ENCODE measurements at regions not wholly inside any gene's neighbourhood (a gene's known extent, or its start where the extent isn't known, plus 50 kb on each side); places are given as distances from the start of the nearest gene placed in this dataset.

- Histone ChIP-seq H3K27ac (no peak overlapping the region), H3K4me3 (no peak overlapping the region), H3K4me1 (no peaks in the 10 kb centered on the region), H3K9me3 (no peaks in the 10 kb centered on the region), H3K27me3 (no peaks in the 10 kb centered on the region), H3K36me3 (no peaks in the 10 kb centered on the region)
- TF ChIP-seq POLR2A (IDR thresholded peaks at IDR 0.05): no peak
- no peak for TF ChIP-seq CTCF (IDR thresholded peaks at IDR 0.05)
- ATAC-seq (no peak), DNase-seq (no peak)
- WGBS (ENCODE audit: insufficient coverage, low coverage, low lambda C conversion rate, missing lambda C conversion rate): 31% methylated on average over 5 of the region's 6 CpGs
- intact Hi-C loops (cut with DNase I): no loop called here
Observed at GRCh38 chr19:29120466-29120865, 92.5 kb downstream of the UQCRFS1 start.

- DNase-seq: no peak
- Histone ChIP-seq H3K4me3 (no peak overlapping the region), H3K27ac (no peak overlapping the region), H3K9me3 (no peaks in the 10 kb centered on the region), H3K36me3 (no peaks in the 10 kb centered on the region), H3K4me1 (no peaks in the 10 kb centered on the region), H3K27me3 (no peaks in the 10 kb centered on the region)
- TF ChIP-seq POLR2A (IDR thresholded peaks at IDR 0.05) (no peak), CTCF (IDR thresholded peaks at IDR 0.05) (peak in 1 of 4 donors; percentile 5)
- intact Hi-C loops (cut with DNase I): no loop called here
- WGBS (ENCODE audit: insufficient coverage, low coverage, low lambda C conversion rate, missing lambda C conversion rate): 18% methylated on average over 6 of the region's 9 CpGs
- no peak for ATAC-seq
Observed at GRCh38 chr19:29119590-29119989, 93.4 kb downstream of the UQCRFS1 start.

GRCh38 chr19:29118389-29118788 is 94.6 kb downstream of the UQCRFS1 start:
- no peak for DNase-seq
- TF ChIP-seq CTCF (IDR thresholded peaks at IDR 0.05) (no peak), POLR2A (IDR thresholded peaks at IDR 0.05) (no peak)
- H3K9me3 ChIP-seq: no peaks in the 10 kb centered on the region
- no peak overlapping the region for H3K27ac ChIP-seq
- intact Hi-C loops (cut with DNase I): no loop called here
- H3K4me3 ChIP-seq: no peak overlapping the region
- H3K36me3 ChIP-seq: no peaks in the 10 kb centered on the region
- whole genome bisulfite sequencing (ENCODE audit: insufficient coverage, low coverage, low lambda C conversion rate, missing lambda C conversion rate): 20% methylated on average over 3 of the region's 3 CpGs
- ATAC-seq: no peak
- no peaks in the 10 kb centered on the region for H3K4me1 ChIP-seq
- no peaks in the 10 kb centered on the region for H3K27me3 ChIP-seq

- no peaks in the 10 kb centered on the region for H3K36me3 ChIP-seq
- ATAC-seq: no peak
- intact Hi-C loops (cut with DNase I): no loop called here
- no peak for DNase-seq
- WGBS (ENCODE audit: insufficient coverage, low coverage, low lambda C conversion rate, missing lambda C conversion rate): 11% methylated on average over 4 of the region's 7 CpGs
- H3K4me3 ChIP-seq: no peak overlapping the region
- H3K27ac ChIP-seq: no peak overlapping the region
- TF ChIP-seq POLR2A (IDR thresholded peaks at IDR 0.05): no peak
- TF ChIP-seq CTCF (IDR thresholded peaks at IDR 0.05): no peak
- no peaks in the 10 kb centered on the region for H3K9me3 ChIP-seq
- no peaks in the 10 kb centered on the region for H3K4me1 ChIP-seq
- no peaks in the 10 kb centered on the region for H3K27me3 ChIP-seq
Observed at GRCh38 chr19:29117926-29118325, 95.0 kb downstream of the UQCRFS1 start.

- TF ChIP-seq CTCF (IDR thresholded peaks at IDR 0.05) (no peak), POLR2A (IDR thresholded peaks at IDR 0.05) (no peak)
- Histone ChIP-seq H3K27ac (no peak overlapping the region), H3K4me3 (no peak overlapping the region), H3K4me1 (no peaks in the 10 kb centered on the region), H3K36me3 (no peaks in the 10 kb centered on the region), H3K9me3 (no peaks in the 10 kb centered on the region), H3K27me3 (no peaks in the 10 kb centered on the region)
- DNase-seq (no peak), ATAC-seq (no peak)
- intact Hi-C loops (cut with DNase I): no loop called here
- no CpG with 5 or more reads among the region's 1 CpG for WGBS (ENCODE audit: insufficient coverage, low coverage, low lambda C conversion rate, missing lambda C conversion rate)
Observed at GRCh38 chr19:29115181-29115580, 97.8 kb downstream of the UQCRFS1 start.
